Caco-2 (cell line): ENCODE measurements at regions not wholly inside any gene's neighbourhood (a gene's known extent, or its start where the extent isn't known, plus 50 kb on each side); places are given as distances from the start of the nearest gene placed in this dataset.
"Not testable (repeated sequence)": the region's sequence is repeated elsewhere in the genome, so short reads cannot be mapped to it uniquely, and the experiment has no call there.

Experiments used
- BruUV-seq: library from RNA; stranded (reverse); fragments of 400-500 nt; replicated peaks from 2 replicates; lab custom pipeline; 2021; lab: Mats Ljungman, UMichigan
- CTCF ChIA-PET: fragments of 300-600 bp; sonication (Branson Sonifier 250); formaldehyde crosslinking; loops from one replicate; lab custom pipeline; 2022; ENCODE audit warnings: antibody characterized with exemption; lab: Charles Lee
- POLR2A ChIA-PET: fragments of 300-600 bp; sonication (Branson Sonifier 250); formaldehyde crosslinking; loops from one replicate; lab custom pipeline; 2022; ENCODE audit warnings: antibody characterized with exemption; lab: Charles Lee
- DNase-seq, 2 experiments: peaks; one replicate each; pipeline versions ENCODE4 v3.0.0 to v3.0.0-alpha.2; 2020 to 2022
- H3K27me3 ChIP-seq: replicated peaks from 2 replicates; pipeline ENCODE4 v1.6.0; 2011; ENCODE audit warnings: low read length; ENCODE audit not compliant: control insufficient read depth, insufficient read depth
- H3K36me3 ChIP-seq: 2 replicates; pipeline ENCODE4 v1.5.1; 2011; ENCODE audit warnings: low read length; ENCODE audit not compliant: control insufficient read depth, insufficient read depth
- H3K4me1 ChIP-seq: fragments of 250-450 bp; sonication (Bioruptor Pico); 2 replicates; pipeline ENCODE4 v1.5.1; 2020; ENCODE audit warnings: mild to moderate bottlenecking
- H3K4me3 ChIP-seq: 2 replicates; pipeline ENCODE4 v1.5.1; 2011; ENCODE audit warnings: low read depth, mild to moderate bottlenecking, control low read depth, low read length
- H3K9me3 ChIP-seq: fragments of 250-450 bp; sonication (Bioruptor Pico); 2 replicates; pipeline ENCODE4 v1.5.1; 2020; ENCODE audit warnings: mild to moderate bottlenecking, moderate library complexity
- H3K27ac Mint-ChIP-seq: one replicate; pipeline ENCODE4 v1.8.0; 2022; ENCODE audit warnings: mixed read lengths; ENCODE audit not compliant: unreplicated experiment
- H3K27me3 Mint-ChIP-seq: one replicate; pipeline ENCODE4 v1.8.0; 2022; ENCODE audit warnings: mixed read lengths; ENCODE audit not compliant: insufficient read depth, unreplicated experiment
- H3K36me3 Mint-ChIP-seq: one replicate; pipeline ENCODE4 v1.8.0; 2022; ENCODE audit warnings: mild to moderate bottlenecking, mixed read lengths; ENCODE audit not compliant: insufficient read depth, unreplicated experiment
- H3K4me1 Mint-ChIP-seq: one replicate; pipeline ENCODE4 v1.8.0; 2022; ENCODE audit warnings: low read depth, mixed read lengths; ENCODE audit not compliant: unreplicated experiment
- H3K4me3 Mint-ChIP-seq: one replicate; pipeline ENCODE4 v1.8.0; 2022; ENCODE audit warnings: mild to moderate bottlenecking, moderate library complexity, mixed read lengths; ENCODE audit not compliant: unreplicated experiment
- H3K9me3 Mint-ChIP-seq: one replicate; pipeline ENCODE4 v1.8.0; 2022; ENCODE audit warnings: mixed read lengths; ENCODE audit not compliant: unreplicated experiment
- intact Hi-C: fragments of 100-400 bp; cut with micrococcal nuclease; formaldehyde crosslinking; loops from one replicate; pipeline ENCODE4 v1.10.0; 2022; ENCODE audit not compliant: unreplicated experiment
- TF ChIP-seq, protein P1 (sequence below), 2 experiments: fragments of 200-600 bp in 1 of 2; IDR thresholded peaks; 1 replicate in 1 of 2; 2 replicates in 1 of 2; pipeline versions ENCODE4 v1.5.1 to v1.8.0; 2011 to 2022; ENCODE audit warnings: antibody characterized with exemption in 1 of 2, control low read depth in 1 of 2, inconsistent platforms in 1 of 2, low read depth in 1 of 2, low read length in 1 of 2, mild to moderate bottlenecking in 1 of 2, moderate library complexity in 1 of 2; ENCODE audit not compliant: insufficient read depth in 1 of 2, severe bottlenecking in 1 of 2, unreplicated experiment in 1 of 2

DNA sequence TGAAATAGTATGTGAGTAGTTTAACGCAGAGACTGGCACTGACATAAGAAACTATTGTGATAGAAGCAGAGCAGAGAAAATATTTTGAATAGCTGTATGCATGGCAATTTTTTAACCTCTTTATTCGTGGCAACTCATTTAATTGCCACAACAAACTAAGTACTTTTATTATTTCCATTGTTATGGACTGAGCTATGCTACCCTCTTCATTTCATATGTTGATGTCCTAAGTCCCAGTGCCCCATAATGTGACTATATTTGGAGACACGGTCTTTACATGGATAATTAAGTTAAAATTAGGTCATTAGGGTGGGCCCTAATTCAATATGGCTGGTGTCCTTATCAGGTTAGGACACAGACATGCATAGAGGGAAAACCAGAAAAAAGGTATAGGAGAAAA lies 86.1 kb upstream of the PRSS3 start:
- Histone ChIP-seq H3K9me3 (no peaks in the 10 kb centered on the region), H3K4me3 (no peak overlapping the region), H3K27me3 (no peaks in the 10 kb centered on the region), H3K4me1 (no peaks in the 10 kb centered on the region), H3K36me3 (no peaks in the 10 kb centered on the region)
- ChIA-PET POLR2A (no interaction called here), CTCF (no interaction called here)
- intact Hi-C loops: no loop called here
- TF ChIP-seq, protein P1, sequence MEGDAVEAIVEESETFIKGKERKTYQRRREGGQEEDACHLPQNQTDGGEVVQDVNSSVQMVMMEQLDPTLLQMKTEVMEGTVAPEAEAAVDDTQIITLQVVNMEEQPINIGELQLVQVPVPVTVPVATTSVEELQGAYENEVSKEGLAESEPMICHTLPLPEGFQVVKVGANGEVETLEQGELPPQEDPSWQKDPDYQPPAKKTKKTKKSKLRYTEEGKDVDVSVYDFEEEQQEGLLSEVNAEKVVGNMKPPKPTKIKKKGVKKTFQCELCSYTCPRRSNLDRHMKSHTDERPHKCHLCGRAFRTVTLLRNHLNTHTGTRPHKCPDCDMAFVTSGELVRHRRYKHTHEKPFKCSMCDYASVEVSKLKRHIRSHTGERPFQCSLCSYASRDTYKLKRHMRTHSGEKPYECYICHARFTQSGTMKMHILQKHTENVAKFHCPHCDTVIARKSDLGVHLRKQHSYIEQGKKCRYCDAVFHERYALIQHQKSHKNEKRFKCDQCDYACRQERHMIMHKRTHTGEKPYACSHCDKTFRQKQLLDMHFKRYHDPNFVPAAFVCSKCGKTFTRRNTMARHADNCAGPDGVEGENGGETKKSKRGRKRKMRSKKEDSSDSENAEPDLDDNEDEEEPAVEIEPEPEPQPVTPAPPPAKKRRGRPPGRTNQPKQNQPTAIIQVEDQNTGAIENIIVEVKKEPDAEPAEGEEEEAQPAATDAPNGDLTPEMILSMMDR (IDR thresholded peaks at IDR 0.05; ENCODE audit: insufficient read depth in 1 of 2, low read depth in 1 of 2, low read length in 1 of 2, severe bottlenecking in 1 of 2, unreplicated experiment in 1 of 2): no peak
- Mint-ChIP-seq H3K27ac (no peak overlapping the region), H3K9me3 (no peaks in the 10 kb centered on the region), H3K36me3 (no peaks in the 10 kb centered on the region), H3K27me3 (peaks cover 14% of the 10 kb centered on the region), H3K4me1 (no peaks in the 10 kb centered on the region), H3K4me3 (no peak overlapping the region)
- BruUV-seq: no TSS peak
- DNase-seq: no peak

DNA sequence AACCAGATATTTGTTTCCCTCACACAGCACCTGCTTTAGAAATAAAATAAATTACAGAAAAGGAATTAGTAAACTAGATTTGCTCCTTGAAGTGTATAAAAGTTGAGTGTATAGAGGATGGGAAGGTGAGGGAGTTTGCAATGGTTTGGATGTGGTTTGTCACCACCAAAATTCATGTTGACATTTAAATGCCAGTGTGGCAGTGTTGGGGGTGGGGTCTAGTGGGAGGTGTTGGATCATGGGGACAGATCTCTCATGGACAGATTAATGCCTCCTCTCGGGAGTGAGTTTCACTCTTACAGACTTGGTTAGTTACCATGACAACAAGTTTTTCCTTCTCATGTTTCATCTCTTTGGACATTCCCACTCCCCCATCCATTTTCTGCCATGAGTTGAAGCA lies 83.9 kb upstream of the PRSS3 start:
- H3K9me3 ChIP-seq, H3K4me3 Mint-ChIP-seq, H3K36me3 Mint-ChIP-seq, H3K4me3 ChIP-seq, DNase-seq, POLR2A ChIA-PET, H3K4me1 ChIP-seq, H3K4me1 Mint-ChIP-seq, H3K36me3 ChIP-seq, H3K27ac Mint-ChIP-seq, H3K27me3 ChIP-seq, H3K9me3 Mint-ChIP-seq, intact Hi-C loops, BruUV-seq, CTCF ChIA-PET: not testable (repeated sequence)
- peaks cover 11% of the 10 kb centered on the region for H3K27me3 Mint-ChIP-seq

- Histone ChIP-seq H3K4me1 (no peaks in the 10 kb centered on the region), H3K9me3 (no peaks in the 10 kb centered on the region), H3K27me3 (no peaks in the 10 kb centered on the region), H3K36me3 (no peaks in the 10 kb centered on the region), H3K4me3 (no peak overlapping the region)
- TF ChIP-seq, protein P1 (IDR thresholded peaks at IDR 0.05; ENCODE audit: insufficient read depth in 1 of 2, low read depth in 1 of 2, low read length in 1 of 2, severe bottlenecking in 1 of 2, unreplicated experiment in 1 of 2): no peak
- intact Hi-C loops: no loop called here
- no peaks in the 10 kb centered on the region for H3K36me3 Mint-ChIP-seq
- no peak overlapping the region for H3K27ac Mint-ChIP-seq
- POLR2A ChIA-PET: no interaction called here
- no peaks in the 10 kb centered on the region for H3K9me3 Mint-ChIP-seq
- no peak for DNase-seq
- peaks cover 11% of the 10 kb centered on the region for H3K27me3 Mint-ChIP-seq
- CTCF ChIA-PET: no interaction called here
- no TSS peak for BruUV-seq
- H3K4me1 Mint-ChIP-seq: no peaks in the 10 kb centered on the region
- H3K4me3 Mint-ChIP-seq: no peak overlapping the region
Observed at GRCh38 chr9:33714989-33715388, 80.4 kb upstream of the PRSS3 start.

DNA sequence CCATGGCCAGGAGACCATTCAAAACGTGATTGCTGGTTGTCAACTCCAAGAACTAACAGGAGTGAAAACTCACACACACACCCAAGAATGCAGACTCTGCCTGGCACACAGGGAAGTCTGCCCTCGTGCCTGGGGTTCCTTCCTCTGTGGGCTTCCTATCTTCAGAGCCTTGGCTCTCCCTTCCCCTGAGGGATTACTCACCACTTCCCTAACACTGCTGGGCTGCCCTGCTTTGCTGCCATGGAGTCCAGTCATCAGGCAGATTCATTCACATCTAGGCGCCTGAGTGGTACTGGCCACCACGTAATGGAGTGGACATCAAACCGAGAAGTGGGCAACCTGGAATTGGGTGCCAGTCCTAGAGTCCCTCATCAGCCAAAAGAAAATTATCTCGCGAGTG lies 76.4 kb upstream of the PRSS3 start:
- Mint-ChIP-seq H3K4me3 (no peak overlapping the region), H3K27ac (no peak overlapping the region), H3K4me1 (no peaks in the 10 kb centered on the region), H3K36me3 (no peaks in the 10 kb centered on the region), H3K27me3 (peaks cover 8% of the 10 kb centered on the region), H3K9me3 (no peaks in the 10 kb centered on the region)
- no peaks in the 10 kb centered on the region for H3K4me1 ChIP-seq
- BruUV-seq: no TSS peak
- TF ChIP-seq, protein P1 (IDR thresholded peaks at IDR 0.05; ENCODE audit: insufficient read depth in 1 of 2, low read depth in 1 of 2, low read length in 1 of 2, severe bottlenecking in 1 of 2, unreplicated experiment in 1 of 2): no peak
- intact Hi-C loops: no loop called here
- H3K4me3 ChIP-seq: no peak overlapping the region
- no peak for DNase-seq
- ChIA-PET POLR2A (no interaction called here), CTCF (interaction anchor here (0.6 to 6.6 kb wide), 5 partner anchors 19 to 114 kb away, joined by 3 to 137 read pairs (median 4); no protein-coding TSS in a partner anchor)
- no peaks in the 10 kb centered on the region for H3K27me3 ChIP-seq
- no peaks in the 10 kb centered on the region for H3K36me3 ChIP-seq
- no peaks in the 10 kb centered on the region for H3K9me3 ChIP-seq
